ENCODE measurements at regions not wholly inside any gene's neighbourhood (a gene's known extent, or its start where the extent isn't known, plus 50 kb on each side); places are given as distances from the start of the nearest gene placed in this dataset.
A peak's percentile ranks its signal among the peaks of the same experiment; 100 is the strongest.

GRCh38 chrX:82912382-82912781 is 595.7 kb upstream of the POU3F4 start:
- Mint-ChIP-seq H3K9me3 (peaks cover 0 to 3% (median 0%) of the 10 kb centered on the region in 3 donors), H3K36me3 (no peaks in the 10 kb centered on the region), H3K4me3 (no peak overlapping the region), H3K4me1 (no peaks in the 10 kb centered on the region), H3K27ac (peak overlapping the region in 1 of 3 donors; percentile 35), H3K27me3 (no peaks in the 10 kb centered on the region)

DNA sequence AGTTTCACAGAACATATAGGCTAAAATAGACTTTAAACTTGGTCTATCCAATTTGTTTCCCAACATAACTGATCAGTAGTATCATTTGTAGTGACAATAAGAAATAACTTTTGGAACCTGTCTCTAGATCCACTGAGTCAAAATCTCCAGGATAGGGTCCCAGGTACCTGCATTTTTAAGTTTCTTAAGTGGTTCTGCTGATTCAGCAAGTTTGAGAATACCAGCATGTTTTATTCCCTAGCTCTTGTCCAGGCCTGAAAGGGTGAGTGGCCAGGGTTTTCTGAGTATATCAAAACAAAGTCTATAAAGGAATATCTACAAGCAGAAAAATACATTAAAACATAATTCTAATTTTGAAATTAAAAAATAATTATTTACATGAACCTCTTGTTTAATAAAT is 573.1 kb upstream of the POU3F4 start:
- H3K9me3 Mint-ChIP-seq: peaks cover 0 to 2% (median 0%) of the 10 kb centered on the region in 3 donors
- H3K4me3 Mint-ChIP-seq: no peak overlapping the region
- no peaks in the 10 kb centered on the region for H3K27me3 Mint-ChIP-seq
- no peaks in the 10 kb centered on the region for H3K4me1 Mint-ChIP-seq
- no peak overlapping the region for H3K27ac Mint-ChIP-seq
- no peaks in the 10 kb centered on the region for H3K36me3 Mint-ChIP-seq

DNA sequence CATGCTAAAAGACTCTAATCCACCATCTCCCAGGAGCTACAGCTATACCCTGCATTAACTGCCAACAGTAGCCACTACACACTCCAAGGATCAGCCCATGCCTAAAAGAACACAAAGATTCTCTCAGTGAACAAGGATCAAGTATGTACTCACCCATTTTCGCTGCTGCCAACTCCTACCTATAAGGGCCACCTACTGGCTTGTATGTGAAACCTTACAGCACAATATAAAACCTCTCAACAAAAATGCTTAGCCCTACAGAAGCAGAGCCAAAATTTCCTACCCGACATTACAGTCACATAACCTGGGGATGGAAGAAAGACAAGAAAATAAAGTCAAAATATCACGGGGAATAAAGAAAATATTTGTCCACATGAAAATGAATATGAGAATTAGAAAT is 562.8 kb upstream of the POU3F4 start:
- H3K27me3 Mint-ChIP-seq: no peaks in the 10 kb centered on the region
- no peak overlapping the region for H3K27ac Mint-ChIP-seq
- H3K9me3 Mint-ChIP-seq: peaks cover 0 to 9% (median 6%) of the 10 kb centered on the region in 3 donors
- no peaks in the 10 kb centered on the region for H3K4me1 Mint-ChIP-seq
- no peaks in the 10 kb centered on the region for H3K36me3 Mint-ChIP-seq
- no peak overlapping the region for H3K4me3 Mint-ChIP-seq

- Mint-ChIP-seq H3K27me3 (no peaks in the 10 kb centered on the region), H3K4me3 (no peak overlapping the region), H3K9me3 (peaks cover 0 to 4% (median 1%) of the 10 kb centered on the region in 3 donors), H3K4me1 (no peaks in the 10 kb centered on the region), H3K36me3 (no peaks in the 10 kb centered on the region), H3K27ac (no peak overlapping the region)
Observed at GRCh38 chrX:82961129-82961528, 547.0 kb upstream of the POU3F4 start.

- Mint-ChIP-seq H3K9me3 (peaks cover 0 to 1% (median 0%) of the 10 kb centered on the region in 3 donors), H3K27me3 (no peaks in the 10 kb centered on the region), H3K36me3 (no peaks in the 10 kb centered on the region), H3K4me1 (no peaks in the 10 kb centered on the region), H3K27ac (no peak overlapping the region), H3K4me3 (no peak overlapping the region)
Observed at GRCh38 chrX:82973646-82974045, 534.4 kb upstream of the POU3F4 start.

- no peak overlapping the region for H3K4me3 Mint-ChIP-seq
- H3K27ac Mint-ChIP-seq: no peak overlapping the region
- no peaks in the 10 kb centered on the region for H3K27me3 Mint-ChIP-seq
- H3K9me3 Mint-ChIP-seq: peaks cover 0 to 3% (median 3%) of the 10 kb centered on the region in 3 donors
- H3K36me3 Mint-ChIP-seq: no peaks in the 10 kb centered on the region
- no peaks in the 10 kb centered on the region for H3K4me1 Mint-ChIP-seq
Observed at GRCh38 chrX:82998163-82998562, 509.9 kb upstream of the POU3F4 start.

- Mint-ChIP-seq H3K4me1 (no peaks in the 10 kb centered on the region), H3K4me3 (no peak overlapping the region), H3K36me3 (no peaks in the 10 kb centered on the region)
Observed at GRCh38 chrX:83004012-83004411, 504.1 kb upstream of the POU3F4 start.

GRCh38 chrX:83008415-83008814 is 499.7 kb upstream of the POU3F4 start:
- Mint-ChIP-seq H3K27ac (no peak overlapping the region), H3K4me1 (no peaks in the 10 kb centered on the region), H3K9me3 (peaks cover 0 to 2% (median under 1%) of the 10 kb centered on the region in 3 donors), H3K36me3 (no peaks in the 10 kb centered on the region), H3K27me3 (no peaks in the 10 kb centered on the region), H3K4me3 (no peak overlapping the region)

More at GRCh38 chrX:83004012-83004411, 504.1 kb upstream of the POU3F4 start:
- peaks cover 0 to 3% (median 2%) of the 10 kb centered on the region in 3 donors for H3K9me3 Mint-ChIP-seq
- no peak overlapping the region for H3K27ac Mint-ChIP-seq
- no peaks in the 10 kb centered on the region for H3K27me3 Mint-ChIP-seq

DNA sequence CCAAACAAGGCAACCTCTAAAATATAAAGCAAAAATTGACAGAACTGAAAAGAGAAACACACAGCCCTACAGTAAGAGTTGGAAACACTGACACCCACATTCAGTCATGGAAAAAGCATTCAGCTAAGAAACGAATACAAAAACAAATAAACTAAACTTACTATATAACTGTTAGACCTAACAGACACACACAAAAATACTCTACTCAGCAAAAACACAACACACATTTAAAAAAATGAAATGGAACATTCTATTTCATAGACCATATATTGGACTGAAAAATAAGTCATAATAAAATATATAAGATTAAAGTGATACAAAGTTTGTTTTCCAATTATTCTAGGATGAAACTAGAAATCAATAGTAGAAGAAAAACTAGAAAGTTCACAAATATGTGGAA is 488.8 kb upstream of the POU3F4 start:
- no peaks in the 10 kb centered on the region for H3K27me3 Mint-ChIP-seq
- no peak overlapping the region for H3K4me3 Mint-ChIP-seq
- H3K4me1 Mint-ChIP-seq: no peaks in the 10 kb centered on the region
- H3K27ac Mint-ChIP-seq: no peak overlapping the region
- H3K9me3 Mint-ChIP-seq: peaks cover 2 to 5% (median 3%) of the 10 kb centered on the region in 3 donors
- no peaks in the 10 kb centered on the region for H3K36me3 Mint-ChIP-seq

DNA sequence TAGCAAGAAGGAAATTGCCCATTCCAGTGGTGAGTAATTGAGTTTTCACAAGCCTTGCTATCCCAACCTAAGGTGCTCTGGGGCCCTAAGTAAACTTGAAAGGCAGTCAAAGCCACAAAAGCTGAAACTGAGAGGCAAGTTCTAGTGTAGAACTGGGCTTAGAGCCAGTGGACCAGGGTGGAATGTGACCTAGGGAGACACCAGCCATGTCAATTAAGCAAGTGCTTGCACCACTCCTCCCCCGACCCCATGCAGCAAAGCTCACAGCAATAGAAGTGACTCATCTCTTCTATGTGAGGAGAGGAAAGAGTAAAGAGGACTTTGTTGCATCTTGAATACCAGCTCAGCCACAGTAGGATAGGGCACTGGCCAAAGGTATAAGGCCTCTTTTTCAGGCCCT is 486.1 kb upstream of the POU3F4 start:
- H3K27me3 Mint-ChIP-seq: no peaks in the 10 kb centered on the region
- no peaks in the 10 kb centered on the region for H3K4me1 Mint-ChIP-seq
- no peaks in the 10 kb centered on the region for H3K36me3 Mint-ChIP-seq
- no peak overlapping the region for H3K4me3 Mint-ChIP-seq
- no peak overlapping the region for H3K27ac Mint-ChIP-seq
- H3K9me3 Mint-ChIP-seq: peaks cover 2 to 23% (median 5%) of the 10 kb centered on the region in 3 donors
